HG03108 (cell line): ENCODE measurements at regions not wholly inside any gene's neighbourhood (a gene's known extent, or its start where the extent isn't known, plus 50 kb on each side); places are given as distances from the start of the nearest gene placed in this dataset.
A peak's percentile ranks its signal among the peaks of the same experiment; 100 is the strongest.
"Not testable (repeated sequence)": the region's sequence is repeated elsewhere in the genome, so short reads cannot be mapped to it uniquely, and the experiment has no call there.

ENCODE experiments used
- ATAC-seq: cut with Tn5 transposase; IDR thresholded peaks from one replicate; pipeline ENCODE4 v1.9.1; 2021; ENCODE audit warnings: moderate library complexity; ENCODE audit not compliant: unreplicated experiment

DNA sequence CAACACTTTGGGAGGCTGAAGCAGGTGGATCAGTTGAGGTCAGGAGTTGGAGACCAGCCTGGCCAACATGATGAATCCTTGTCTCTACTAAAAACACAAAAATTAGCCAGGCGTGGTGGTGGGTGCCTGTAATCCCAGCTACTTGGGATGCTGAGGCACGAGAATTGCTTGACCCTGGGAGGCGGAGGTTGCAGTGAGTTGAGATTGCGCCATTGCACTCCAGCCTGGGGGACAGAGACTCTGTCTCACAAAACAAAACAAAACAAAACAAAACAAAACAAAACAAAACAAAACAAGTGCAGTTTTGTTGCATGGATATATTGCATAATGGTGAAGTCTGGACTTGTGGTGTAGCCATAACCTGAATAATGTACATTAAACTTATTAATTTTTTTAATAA is 133.6 kb upstream of the ZNF217 start:
- ATAC-seq = not testable (repeated sequence)

- no peak for ATAC-seq
Observed at GRCh38 chr20:53725575-53725970, 131.9 kb upstream of the ZNF217 start.

- ATAC-seq = no peak
Observed at GRCh38 chr20:53723621-53724020, 130.0 kb upstream of the ZNF217 start.

- no peak for ATAC-seq
Observed at GRCh38 chr20:53723045-53723444, 129.4 kb upstream of the ZNF217 start.

GRCh38 chr20:53722515-53723036 is 128.9 kb upstream of the ZNF217 start:
- ATAC-seq = no peak

- ATAC-seq = not testable (repeated sequence)
Observed at GRCh38 chr20:53721445-53721963, 127.9 kb upstream of the ZNF217 start.

DNA sequence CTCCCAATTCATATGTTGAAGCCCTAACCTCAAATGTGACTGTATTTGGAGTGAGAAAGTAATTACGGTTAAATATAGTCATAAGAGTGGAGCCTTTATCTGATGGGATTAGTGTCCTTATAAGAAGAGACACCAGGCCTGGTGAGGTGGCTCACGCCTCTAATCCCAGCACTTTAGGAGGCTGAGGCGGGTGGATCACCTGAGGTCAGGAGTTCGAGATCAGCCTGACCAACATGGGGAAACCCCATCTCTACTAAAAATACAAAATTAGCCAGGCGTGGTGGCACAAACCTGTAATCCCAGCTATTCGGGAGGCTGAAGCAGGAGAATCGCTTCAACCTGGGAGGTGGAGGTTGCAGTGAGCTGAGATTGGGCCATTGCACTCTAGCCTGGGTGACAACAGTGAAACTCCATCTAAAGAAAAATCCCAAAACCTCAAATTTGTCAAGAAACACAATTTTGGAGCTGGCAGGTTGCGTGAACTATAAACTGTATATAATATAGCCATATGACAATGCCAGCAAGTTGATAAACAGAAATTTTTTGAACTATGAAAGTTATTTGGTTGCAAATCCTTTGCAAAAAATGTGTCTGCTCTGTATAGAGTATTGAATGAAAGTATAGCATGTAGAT is 125.6 kb upstream of the ZNF217 start:
- not testable (repeated sequence) for ATAC-seq

GRCh38 chr20:53718142-53719021 is 124.7 kb upstream of the ZNF217 start:
- ATAC-seq = no peak

GRCh38 chr20:53716395-53716794 is 122.8 kb upstream of the ZNF217 start:
- no peak for ATAC-seq

DNA sequence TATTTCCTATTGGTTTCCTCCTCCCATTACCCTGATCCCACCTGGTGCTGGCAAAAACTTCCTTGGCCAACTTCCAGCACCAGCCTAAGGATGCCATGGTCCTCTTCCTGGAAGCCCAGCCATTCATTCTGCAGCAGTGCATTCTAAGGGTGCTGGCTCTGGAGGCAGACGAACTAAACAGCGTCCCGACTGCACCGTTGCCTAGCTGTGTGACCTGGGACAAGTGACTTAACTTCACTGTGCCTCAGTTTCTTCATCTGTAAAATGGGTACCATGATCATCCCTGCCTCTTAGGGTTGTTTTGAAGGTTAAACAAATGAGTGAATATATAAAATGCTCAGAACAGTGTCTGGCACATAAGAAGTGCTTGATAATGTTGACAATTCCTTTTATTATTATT is 120.9 kb upstream of the ZNF217 start:
- no peak for ATAC-seq

DNA sequence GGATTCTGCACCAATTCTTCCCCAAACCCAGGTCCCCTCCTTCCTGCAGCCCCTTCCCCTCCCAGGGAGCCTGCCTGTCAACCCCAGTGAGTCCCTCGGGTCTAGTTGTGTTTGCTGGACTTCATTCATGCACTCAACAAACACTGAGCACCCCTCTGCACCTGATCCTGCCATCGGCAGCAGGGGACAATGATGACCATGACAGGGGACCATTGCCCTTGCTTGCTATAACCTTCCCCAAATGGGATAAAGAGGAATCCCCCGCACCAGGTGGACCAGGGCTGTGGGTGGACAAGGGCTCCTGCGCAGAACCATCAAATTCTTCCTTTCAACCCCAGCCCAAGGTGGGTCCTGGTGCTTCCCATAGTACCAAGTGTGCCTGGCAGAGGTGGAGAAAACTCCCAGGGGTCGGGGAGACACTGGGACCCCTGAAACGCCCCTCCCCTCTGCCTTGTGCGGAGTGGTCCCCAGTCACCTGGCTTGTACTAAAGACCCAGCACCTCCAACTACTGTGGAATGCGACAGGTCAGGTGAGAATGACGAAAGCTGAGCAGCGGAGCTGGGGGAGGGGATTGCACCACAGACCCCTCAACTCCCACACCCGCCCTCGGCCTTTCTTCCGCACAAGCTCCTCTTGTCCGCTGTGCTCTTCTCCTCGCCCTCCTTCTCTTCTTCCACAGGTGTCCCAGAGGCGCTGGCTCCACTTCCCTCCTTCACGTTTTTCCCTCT is 119.9 kb upstream of the ZNF217 start:
- no peak for ATAC-seq

DNA sequence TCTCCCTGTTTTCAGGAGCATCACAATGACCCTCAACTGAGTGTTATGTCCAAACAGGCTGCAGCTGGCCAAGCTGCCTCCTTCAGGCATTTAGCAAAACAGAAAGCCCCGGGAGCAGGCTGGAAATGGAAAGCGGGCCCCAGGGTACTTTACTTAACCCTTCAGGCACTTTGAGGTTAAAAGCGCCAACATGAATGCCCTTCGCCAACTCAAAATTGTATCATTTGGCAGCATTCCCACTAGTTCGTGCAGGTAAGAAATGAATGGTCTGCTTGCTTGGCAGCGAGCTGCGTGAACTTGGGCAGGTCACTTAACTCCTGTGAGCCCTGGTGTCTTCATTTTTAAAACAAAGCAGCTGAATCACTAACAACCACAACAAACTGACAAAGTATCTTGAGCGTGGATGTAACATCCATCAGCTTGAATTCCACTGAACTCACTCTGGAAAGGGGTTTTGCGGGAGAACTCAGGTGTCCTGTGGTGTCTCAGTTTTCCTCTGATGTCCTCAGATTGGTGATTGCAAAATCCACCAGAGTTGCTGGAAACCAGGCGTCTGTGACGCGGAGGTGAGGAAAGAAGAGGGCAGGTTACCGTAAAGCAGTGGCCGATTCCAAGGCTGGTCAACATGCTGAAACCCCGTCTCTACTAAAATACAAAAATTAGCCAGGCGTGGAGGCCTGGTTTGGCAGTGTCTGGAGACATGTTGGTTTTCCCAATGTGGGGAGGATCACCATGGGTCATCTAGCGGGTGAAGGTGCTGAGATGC is 118.8 kb upstream of the ZNF217 start:
- ATAC-seq = no peak

- no peak for ATAC-seq
Observed at GRCh38 chr20:53711333-53712211, 117.9 kb upstream of the ZNF217 start.

DNA sequence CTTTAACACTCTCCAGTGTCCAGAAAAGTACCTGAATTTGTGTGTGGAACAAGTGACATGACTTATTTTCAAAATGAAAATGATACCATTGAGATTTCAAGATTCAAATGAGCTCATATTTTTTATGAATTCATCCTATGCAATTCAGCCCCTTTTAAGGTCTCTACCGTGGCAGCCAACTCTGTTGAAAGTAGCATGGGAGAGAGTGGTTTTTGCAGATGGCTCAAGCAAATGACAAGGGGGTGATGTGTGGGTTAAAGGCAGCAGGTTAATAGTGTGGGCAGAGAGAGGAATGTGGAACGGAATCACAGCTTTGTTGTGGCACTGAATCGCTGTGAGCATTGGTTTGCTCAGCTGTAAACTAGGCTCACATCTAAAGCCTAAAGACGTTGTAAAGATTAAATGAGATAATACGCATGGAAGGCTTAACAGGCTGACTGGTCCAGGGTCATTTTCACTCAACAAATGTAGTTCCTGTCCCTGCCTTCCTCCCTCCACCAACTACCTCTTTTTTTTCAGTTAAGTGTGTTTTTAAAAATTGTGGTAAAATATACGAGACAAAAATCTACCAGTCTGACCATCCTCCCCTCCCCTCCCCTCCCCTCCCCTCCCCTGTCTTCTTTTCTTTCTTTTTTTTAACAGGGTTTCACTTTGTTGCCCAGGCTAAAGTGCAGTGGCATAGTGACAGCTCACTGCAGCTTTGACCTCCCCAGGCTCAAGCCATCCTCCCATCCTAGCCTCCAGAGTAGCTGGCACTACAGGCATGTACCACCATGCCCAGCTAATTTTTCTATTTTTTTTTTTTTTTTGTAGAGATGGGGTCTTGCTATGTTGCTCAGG is 114.7 kb upstream of the ZNF217 start:
- peak; percentile 50 for ATAC-seq

DNA sequence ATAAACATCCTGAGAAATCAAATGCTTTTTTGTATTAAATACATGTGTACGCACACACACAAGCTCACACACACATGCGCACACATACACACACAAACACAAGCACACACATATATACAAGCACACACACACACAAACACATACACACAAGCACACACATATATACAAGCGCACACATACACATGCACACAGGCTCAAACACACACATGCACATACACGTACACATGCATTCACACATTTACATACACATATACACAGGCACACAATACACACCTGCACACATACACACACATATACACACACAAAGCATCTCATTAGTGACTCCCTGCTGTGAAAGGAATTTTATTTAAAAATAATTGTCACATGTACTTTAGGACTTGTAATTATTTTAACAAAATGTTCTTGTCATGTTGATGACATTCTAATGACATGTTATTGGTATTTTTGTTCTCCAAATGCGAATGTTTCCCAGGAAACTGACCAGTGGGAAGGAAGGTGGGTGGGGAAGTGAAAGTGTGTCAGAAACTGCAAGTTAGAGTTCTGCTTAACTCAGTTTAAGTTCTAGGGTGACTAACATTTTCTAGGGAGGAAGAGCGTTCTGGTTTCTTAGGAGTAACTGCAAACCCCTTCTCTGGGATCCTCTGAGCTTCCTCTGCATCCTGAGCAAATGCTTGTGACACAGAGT is 113.9 kb upstream of the ZNF217 start:
- ATAC-seq = peak; percentile 29

DNA sequence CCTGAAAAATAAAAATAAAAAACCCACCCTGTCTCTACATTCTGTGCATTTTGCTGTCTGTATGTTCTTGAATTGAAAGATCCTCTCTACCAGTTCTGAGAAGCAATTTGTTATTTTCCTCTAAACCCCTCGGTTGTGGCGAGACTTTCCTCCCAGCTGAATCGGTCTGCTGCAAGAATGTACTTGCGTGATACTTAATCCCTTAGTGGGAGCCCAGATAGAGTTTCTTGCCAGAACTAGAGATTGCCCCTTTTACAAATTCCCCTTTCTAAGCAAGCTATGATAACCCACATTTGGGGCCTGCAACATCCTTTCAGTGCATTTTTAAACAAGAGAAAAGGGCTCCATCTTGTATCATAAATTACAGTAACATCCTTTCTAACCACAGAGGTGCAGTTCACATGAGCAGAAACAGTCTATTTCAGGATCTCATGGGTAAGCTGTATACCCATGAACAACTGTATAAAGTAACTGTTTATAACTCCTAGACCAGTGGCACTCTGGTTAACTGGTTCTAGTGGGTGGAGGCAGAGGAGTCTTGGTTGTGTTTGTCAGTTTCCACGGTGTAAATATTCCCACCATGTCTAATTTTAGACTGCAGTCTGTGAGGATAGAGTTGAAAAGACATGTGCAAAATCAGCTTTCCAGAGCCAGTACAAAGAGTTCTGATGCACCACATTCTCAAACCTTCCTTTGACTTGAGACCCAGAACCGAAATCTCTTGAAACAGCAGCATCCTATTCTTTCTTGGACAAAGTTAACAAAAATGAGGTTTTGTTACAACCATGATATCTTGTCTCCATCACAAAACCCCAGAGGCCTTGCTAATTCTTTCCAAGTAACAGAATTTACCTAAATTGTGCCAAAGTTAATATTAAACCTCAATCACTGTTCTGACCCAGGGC is 113.1 kb upstream of the ZNF217 start:
- no peak for ATAC-seq

GRCh38 chr20:53706008-53706465 is 112.4 kb upstream of the ZNF217 start:
- no peak for ATAC-seq
